HG03432 (cell line): ENCODE measurements at regions not wholly inside any gene's neighbourhood (a gene's known extent, or its start where the extent isn't known, plus 50 kb on each side); places are given as distances from the start of the nearest gene placed in this dataset.

Experiments
- ATAC-seq: cut with Tn5 transposase; IDR thresholded peaks from one replicate; pipeline ENCODE4 v1.9.1; 2021; ENCODE audit warnings: mild to moderate bottlenecking, moderate library complexity; ENCODE audit not compliant: unreplicated experiment

GRCh38 chr9:89874351-89875321, 269.8 kb downstream of the GADD45G start:
- ATAC-seq = no peak

- ATAC-seq = no peak
Measured at GRCh38 chr9:89877051-89878002, 272.5 kb downstream of the GADD45G start.

DNA sequence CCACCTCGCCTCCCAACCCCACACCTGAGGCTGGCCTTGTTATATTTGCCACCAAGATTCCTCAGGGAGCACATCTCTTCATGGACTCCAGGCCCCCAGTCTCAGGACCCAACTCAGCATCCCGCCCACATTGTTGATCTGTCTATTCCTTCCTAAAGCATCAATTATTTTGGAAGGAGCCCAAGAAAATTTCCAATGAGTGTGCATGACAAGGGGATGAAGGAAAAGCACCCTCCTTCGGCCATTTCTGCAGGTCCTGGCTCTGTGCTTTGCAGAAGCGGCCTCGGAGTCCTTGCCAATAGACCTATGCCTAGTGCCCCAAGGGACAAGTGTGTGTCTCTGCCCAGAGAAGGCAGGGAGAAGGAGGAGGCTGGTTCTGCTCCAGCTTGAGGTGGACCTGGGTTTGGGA, 273.2 kb downstream of the GADD45G start:
- no peak for ATAC-seq

- no peak for ATAC-seq
Measured at GRCh38 chr9:89878687-89879086, 273.9 kb downstream of the GADD45G start.

DNA sequence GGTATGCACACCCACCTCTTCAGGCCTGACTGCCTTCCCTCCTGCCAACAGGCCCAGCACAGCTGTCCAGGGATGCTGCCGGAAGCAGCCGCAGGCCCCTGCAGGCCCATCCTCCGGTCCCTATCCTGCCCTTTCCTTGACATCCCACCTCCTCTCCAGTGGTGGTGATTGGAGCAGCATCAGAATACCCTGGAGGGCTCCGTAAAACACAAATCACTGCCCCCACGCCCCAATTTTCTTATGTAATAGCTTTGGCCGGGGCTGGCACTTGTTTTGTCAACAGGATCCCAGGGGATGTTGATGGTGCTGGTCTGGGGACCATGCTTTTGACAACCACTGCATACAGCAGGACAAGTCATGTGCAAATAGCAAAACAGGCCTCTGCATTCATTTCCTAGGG, 274.5 kb downstream of the GADD45G start:
- ATAC-seq = no peak

GRCh38 chr9:89879701-89880100, 274.9 kb downstream of the GADD45G start:
- no peak for ATAC-seq

DNA sequence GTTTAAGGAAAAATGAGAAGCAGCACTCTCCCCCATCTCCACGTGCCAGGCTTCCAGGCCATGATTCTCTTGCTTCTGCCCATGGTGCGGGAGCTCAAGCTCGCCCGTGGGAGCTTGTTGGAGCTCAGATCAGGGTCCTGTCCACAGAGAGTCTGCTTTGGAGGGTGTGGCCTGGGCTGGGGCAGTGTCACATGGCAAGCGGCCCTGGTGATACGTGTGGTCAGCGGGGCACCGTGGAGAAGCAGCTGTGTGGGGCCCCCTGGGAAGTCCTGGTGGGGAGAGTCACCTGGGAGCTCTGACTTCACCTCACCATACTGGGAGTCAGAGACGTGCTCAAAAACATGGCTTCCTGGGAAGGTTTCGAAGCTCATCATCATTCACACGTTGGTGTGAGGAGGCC, 275.3 kb downstream of the GADD45G start:
- no peak for ATAC-seq

GRCh38 chr9:89880721-89881120, 275.9 kb downstream of the GADD45G start:
- no peak for ATAC-seq

DNA sequence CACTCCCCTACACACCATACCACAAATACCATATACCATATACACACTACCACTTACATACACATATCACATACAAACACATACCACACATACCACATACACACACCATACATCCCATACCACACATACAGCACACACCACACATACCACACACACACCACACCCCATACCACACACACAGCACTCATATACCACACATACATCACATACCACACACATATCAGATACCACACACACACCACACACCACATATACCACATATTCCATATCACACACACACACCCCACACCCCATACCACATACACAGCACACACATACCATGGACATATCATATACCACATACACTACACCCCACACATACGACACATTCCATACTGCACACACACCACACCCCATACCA, 276.6 kb downstream of the GADD45G start:
- no peak for ATAC-seq

DNA sequence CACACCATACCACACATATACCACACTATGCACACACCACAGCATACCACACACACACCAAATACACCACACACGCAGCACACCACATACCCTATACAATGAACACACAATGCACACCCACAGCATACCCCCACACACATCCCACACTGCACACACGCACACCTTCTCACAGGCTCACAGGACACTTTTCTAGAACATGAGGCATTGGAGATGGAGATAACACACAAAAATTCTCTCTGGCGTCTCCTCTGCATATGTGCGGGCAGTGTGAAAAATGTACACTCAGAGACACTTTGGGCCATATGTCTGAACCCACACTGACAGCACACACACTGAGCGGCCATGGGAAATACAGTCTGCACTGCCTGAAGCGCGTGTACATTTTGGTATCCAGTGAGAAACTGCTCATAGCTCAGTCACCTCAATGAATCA, 278.1 kb downstream of the GADD45G start:
- no peak for ATAC-seq

DNA sequence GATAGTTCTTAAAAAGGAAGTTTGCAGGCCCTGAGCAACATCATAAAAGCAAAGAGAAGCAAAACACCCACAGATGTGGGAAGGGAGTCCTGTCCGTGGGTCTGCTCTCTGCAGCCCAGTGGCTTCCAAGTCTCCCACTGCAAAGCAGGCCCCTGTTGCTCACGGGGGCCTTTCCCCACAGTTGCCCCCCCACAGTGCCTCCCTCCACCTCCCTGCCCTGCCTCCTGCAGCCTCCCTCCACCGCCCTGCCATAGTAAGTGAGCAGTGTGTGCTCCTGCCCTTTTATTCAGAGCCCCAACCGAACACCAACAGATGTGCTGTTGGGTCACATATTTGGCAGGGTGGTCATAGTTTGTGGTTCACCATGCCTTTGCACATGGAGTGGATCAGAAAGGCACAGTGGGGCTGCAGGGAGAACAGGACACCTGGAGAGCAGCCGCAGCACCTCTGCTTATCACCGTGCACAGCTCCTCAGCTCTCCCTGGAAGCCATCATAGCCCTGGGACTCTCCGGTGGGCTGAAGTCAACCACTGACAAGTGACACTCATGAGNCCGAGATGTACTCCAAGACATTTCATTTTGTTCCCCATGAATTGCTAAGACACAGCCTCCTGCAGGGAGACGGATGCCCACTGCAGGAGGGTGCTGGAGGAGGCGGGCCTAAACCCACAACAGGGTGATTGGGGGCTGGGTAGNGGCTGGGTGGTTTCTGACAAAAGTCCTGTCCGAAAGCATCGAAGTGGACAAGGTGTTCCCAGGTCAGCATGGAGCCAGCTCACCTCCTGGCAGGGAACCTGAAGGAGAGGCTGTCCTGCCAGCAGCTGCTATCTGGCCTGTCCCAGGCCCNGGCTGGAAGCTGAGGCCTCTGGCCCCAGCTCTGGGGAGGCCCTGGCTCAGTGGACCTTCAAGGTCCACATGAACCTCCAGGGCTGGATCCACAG, 278.9 kb downstream of the GADD45G start:
- ATAC-seq = no peak

DNA sequence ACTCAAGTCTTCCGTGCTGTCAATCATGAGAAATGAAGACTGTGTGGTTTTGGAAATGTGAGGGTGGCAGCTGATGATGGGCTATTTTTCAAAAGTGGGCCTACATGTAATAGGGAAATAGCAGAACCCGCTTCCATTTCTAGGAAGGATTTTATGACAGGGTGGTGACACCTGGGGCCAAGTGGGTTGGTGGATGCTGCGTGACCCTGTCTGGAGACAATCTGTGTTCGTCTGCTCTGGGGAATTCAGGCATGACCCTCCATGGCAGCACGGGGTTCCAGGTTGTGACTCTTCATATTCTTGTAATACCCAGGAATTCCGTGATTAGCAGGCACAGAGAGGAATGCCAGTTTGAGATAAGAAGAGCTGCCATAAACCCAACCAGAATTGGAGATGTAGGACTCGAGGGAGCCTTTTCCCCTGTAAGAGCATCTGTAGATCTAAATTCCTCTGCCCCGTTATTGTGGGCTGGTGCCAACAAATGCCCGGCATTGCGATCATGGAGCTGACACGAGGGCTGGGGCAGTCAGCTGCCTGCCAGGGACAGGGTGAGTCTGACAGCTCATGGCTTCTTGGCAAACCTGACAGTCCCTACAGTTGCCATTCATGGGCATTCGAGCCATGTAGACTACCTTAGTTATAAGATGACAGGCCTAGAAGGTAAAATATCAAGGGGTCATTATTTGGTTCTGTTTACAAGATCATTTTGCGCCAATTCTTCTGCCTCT, 279.7 kb downstream of the GADD45G start:
- no peak for ATAC-seq

GRCh38 chr9:89885156-89885555, 280.3 kb downstream of the GADD45G start:
- no peak for ATAC-seq

GRCh38 chr9:89886281-89886700, 281.5 kb downstream of the GADD45G start:
- no peak for ATAC-seq

DNA sequence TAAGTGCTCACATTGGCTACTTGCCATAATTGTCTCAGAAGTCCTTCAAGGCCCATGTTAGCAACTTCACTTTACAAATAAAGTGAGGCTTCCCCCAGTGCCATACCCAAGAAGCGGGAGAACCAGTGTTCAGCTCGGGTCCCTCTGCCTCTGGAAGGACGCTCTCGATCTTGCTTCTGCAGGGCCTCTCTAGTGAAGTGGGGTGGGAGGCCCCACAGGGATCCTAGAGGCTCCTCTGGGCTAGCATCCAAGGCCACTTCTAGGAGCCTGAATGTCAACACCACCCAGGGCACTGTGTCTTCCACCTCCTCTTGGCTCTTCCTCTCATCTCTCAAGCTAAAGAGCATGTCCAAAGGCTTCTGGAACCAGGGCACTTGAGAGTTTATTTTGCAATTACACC, 282.5 kb downstream of the GADD45G start:
- ATAC-seq = no peak

GRCh38 chr9:89888233-89888632, 283.4 kb downstream of the GADD45G start:
- ATAC-seq = no peak

DNA sequence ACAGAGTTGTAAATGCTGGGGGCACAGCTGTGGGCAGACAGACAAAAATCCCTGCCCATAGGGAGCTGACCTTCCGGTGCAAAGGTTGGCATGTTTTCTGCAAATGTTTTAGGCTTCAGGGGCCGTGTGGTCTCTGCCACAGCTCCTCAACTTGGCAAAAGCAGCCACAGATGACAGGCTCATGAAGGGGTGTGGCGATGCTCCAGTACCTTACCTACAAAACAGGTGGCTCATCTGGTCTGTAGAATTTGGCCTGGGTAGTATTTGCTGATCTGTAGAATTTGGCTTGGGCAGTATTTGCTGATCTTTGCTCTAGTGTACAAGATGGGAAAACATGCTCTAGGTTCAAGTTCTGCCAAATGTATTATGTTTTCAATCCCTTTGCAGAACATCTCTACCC, 283.9 kb downstream of the GADD45G start:
- ATAC-seq = no peak

DNA sequence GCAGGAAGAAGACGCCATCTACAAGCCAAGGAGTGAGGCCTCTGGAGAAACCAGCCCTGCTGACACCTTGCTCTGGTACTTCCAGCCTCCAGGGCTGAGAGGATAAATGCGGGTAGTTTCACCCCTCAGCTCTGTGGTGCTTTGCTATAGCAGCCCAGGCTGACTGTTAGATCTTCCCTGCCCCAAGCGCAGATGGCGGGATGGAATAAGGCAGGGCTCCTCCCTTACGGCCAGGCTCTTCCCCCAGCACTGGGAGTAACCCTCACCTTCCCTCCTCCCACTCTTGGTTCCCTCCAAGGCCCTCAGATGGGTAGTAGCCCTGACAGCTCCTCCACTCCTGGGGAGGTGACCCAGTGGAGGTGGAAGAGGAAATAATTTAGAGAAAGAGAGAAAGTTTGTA, 285.1 kb downstream of the GADD45G start:
- ATAC-seq = no peak

GRCh38 chr9:89890326-89890980, 285.6 kb downstream of the GADD45G start:
- no peak for ATAC-seq
